B cell (primary cell): ENCODE measurements at regions not wholly inside any gene's neighbourhood (a gene's known extent, or its start where the extent isn't known, plus 50 kb on each side); places are given as distances from the start of the nearest gene placed in this dataset.

Experiments used
- ATAC-seq: fragments of 200-7000 bp; cut with Tn5 transposase; one replicate; pipeline ENCODE4 v1.10.0; 2021; ENCODE audit warnings: low read depth, mild to moderate bottlenecking, moderate number of reproducible peaks, moderate library complexity
- CTCF ChIA-PET: fragments of 350-600 bp; sonication (Branson Sonifier 250); formaldehyde crosslinking; loops from one replicate; lab custom pipeline; 2021; ENCODE audit warnings: antibody characterized with exemption, inconsistent platforms; lab: Charles Lee
- POLR2A ChIA-PET: fragments of 350-600 bp; sonication (Branson Sonifier 250); formaldehyde crosslinking; loops from one replicate; lab custom pipeline; 2021; ENCODE audit warnings: antibody characterized with exemption; lab: Charles Lee
- DNase-seq: peaks from one replicate; pipeline ENCODE4 v3.0.0; 2013
- H2AFZ ChIP-seq: 2 replicates; pipeline ENCODE4 v1.6.1; 2012; ENCODE audit warnings: mild to moderate bottlenecking, low read depth, low read length; ENCODE audit not compliant: insufficient read depth, poor library complexity, severe bottlenecking
- H3K27ac ChIP-seq, 2 donors: 1 replicate in 1 of 2; 2 replicates in 1 of 2; pipeline ENCODE4 v1.5.1; 2012 to 2013; ENCODE audit warnings: low read length in 2 of 2, mild to moderate bottlenecking in 2 of 2, moderate library complexity in 1 of 2
- H3K27me3 ChIP-seq, 4 experiments: fragments of 200-600 bp in 1 of 4; sonication (generic) in 1 of 4; replicated peaks in 1 of 4; 1 replicate in 2 of 4; 2 replicates in 2 of 4; pipeline versions ENCODE4 v1.6.1 to v1.7.0; 2013 to 2016; ENCODE audit warnings: low read length in 3 of 4, mild to moderate bottlenecking in 2 of 4, mixed read lengths in 1 of 4, moderate library complexity in 1 of 4; ENCODE audit not compliant: insufficient read depth in 4 of 4, control insufficient read depth in 3 of 4; ENCODE audit errors: control extremely low read depth in 1 of 4
- H3K36me3 ChIP-seq, 2 experiments: replicated peaks in 1 of 2; 1 replicate in 1 of 2; 2 replicates in 1 of 2; pipeline versions ENCODE4 v1.6.1 to v1.7.1; 2013; ENCODE audit warnings: low read length in 1 of 2; ENCODE audit not compliant: insufficient read depth in 2 of 2, control insufficient read depth in 1 of 2; ENCODE audit errors: control extremely low read depth in 1 of 2, extremely low read depth in 1 of 2
- H3K4me1 ChIP-seq, 2 donors: fragments of 200-600 bp in 1 of 2; sonication (generic) in 1 of 2; 1 replicate in 1 of 2; 2 replicates in 1 of 2; pipeline versions ENCODE4 v1.5.1 to v1.6.1; 2013 to 2017; ENCODE audit warnings: low read length in 2 of 2; ENCODE audit not compliant: control insufficient read depth in 2 of 2, insufficient read depth in 2 of 2
- H3K4me2 ChIP-seq: replicated peaks from 2 replicates; pipeline ENCODE3; 2012; ENCODE audit warnings: mild to moderate bottlenecking, low read depth, low read length; ENCODE audit not compliant: poor library complexity, severe bottlenecking
- H3K4me3 ChIP-seq, 5 experiments: fragments of 200-600 bp in 1 of 5; sonication (generic) in 1 of 5; 1 replicate in 3 of 5; 2 replicates in 2 of 5; pipeline versions ENCODE4 v1.5.1 to v1.7.0; 2011 to 2016; ENCODE audit warnings: low read length in 4 of 5, mild to moderate bottlenecking in 4 of 5, low read depth in 2 of 5, control low read depth in 1 of 5, moderate library complexity in 1 of 5; ENCODE audit not compliant: insufficient read depth in 1 of 5; ENCODE audit errors: control extremely low read depth in 1 of 5, extremely low read depth in 1 of 5
- H3K79me2 ChIP-seq: fragments of 200-600 bp; sonication (generic); one replicate; pipeline ENCODE4 v1.6.0; 2016; ENCODE audit warnings: low read length; ENCODE audit not compliant: control insufficient read depth, insufficient read depth
- H3K9ac ChIP-seq: fragments of 200-600 bp; sonication (generic); 2 replicates; pipeline ENCODE4 v1.6.1; 2017; ENCODE audit warnings: mild to moderate bottlenecking, low read length, moderate library complexity
- H3K9me3 ChIP-seq, 3 donors: one replicate each; pipeline versions ENCODE4 v1.6.1 to v1.7.1; 2013; ENCODE audit warnings: low read length in 2 of 3; ENCODE audit not compliant: control insufficient read depth in 2 of 3, insufficient read depth in 1 of 3; ENCODE audit errors: control extremely low read depth in 1 of 3
- H4K20me1 ChIP-seq: 2 replicates; pipeline ENCODE4 v1.6.0; 2012; ENCODE audit warnings: mild to moderate bottlenecking, low read length; ENCODE audit not compliant: insufficient read depth, control insufficient read depth, poor library complexity, severe bottlenecking
- H3K27ac Mint-ChIP-seq: one replicate; pipeline ENCODE4 v1.8.0; 2021; ENCODE audit warnings: mixed read lengths
- H3K27me3 Mint-ChIP-seq: one replicate; pipeline ENCODE4 v1.8.0; 2021; ENCODE audit warnings: mixed read lengths
- H3K4me1 Mint-ChIP-seq: one replicate; pipeline ENCODE4 v1.8.0; 2021; ENCODE audit warnings: mixed read lengths
- H3K4me3 Mint-ChIP-seq: one replicate; pipeline ENCODE4 v1.8.0; 2021; ENCODE audit warnings: mixed read lengths
- H3K9me3 Mint-ChIP-seq: one replicate; pipeline ENCODE4 v1.8.0; 2022; ENCODE audit warnings: mixed read lengths; ENCODE audit not compliant: insufficient read depth
- CTCF ChIP-seq: fragments of 200-600 bp; IDR thresholded peaks from one replicate; pipeline ENCODE4 v1.8.0; 2022; ENCODE audit warnings: antibody characterized with exemption, mild to moderate bottlenecking
- EZH2 ChIP-seq: IDR thresholded peaks from 2 replicates; pipeline ENCODE4 v1.6.1; 2012; ENCODE audit warnings: borderline replicate concordance, low read depth, mild to moderate bottlenecking, moderate library complexity, low read length; ENCODE audit not compliant: insufficient read depth, poor library complexity, severe bottlenecking
- WGBS: methylation state at CpG from one replicate; pipeline ENCODE4 v1.1.5; 2013; ENCODE audit warnings: missing lambda C conversion rate; ENCODE audit not compliant: insufficient coverage; 5-methylcytosine and 5-hydroxymethylcytosine counted together
- intact Hi-C: fragments of 100-400 bp; cut with micrococcal nuclease; formaldehyde crosslinking; loops from one replicate; pipeline ENCODE4 v1.10.0; 2022

GRCh38 chr11:30172158-30172557 lies 58.7 kb upstream of the FSHB start:
- Histone ChIP-seq H3K36me3 (no peaks in the 10 kb centered on the region), H3K4me3 (no peak overlapping the region), H3K27me3 (no peaks in the 10 kb centered on the region), H3K4me1 (no peaks in the 10 kb centered on the region), H3K4me2 (no peak overlapping the region), H3K9ac (no peak overlapping the region), H2AFZ (no peak overlapping the region), H4K20me1 (no peaks in the 10 kb centered on the region), H3K9me3 (peaks cover 0 to 2% (median 0%) of the 10 kb centered on the region in 3 donors), H3K27ac (no peak overlapping the region), H3K79me2 (no peaks in the 10 kb centered on the region)
- intact Hi-C loops: no loop called here
- WGBS: no CpG with 5 or more reads among the region's 2 CpGs
- no peak overlapping the region for H3K4me3 Mint-ChIP-seq
- no peak for TF ChIP-seq EZH2
- no peak for TF ChIP-seq CTCF
- ChIA-PET CTCF (interaction anchor here (1.2 kb wide), 1 partner anchor 30 kb away, joined by 4 read pairs; no protein-coding TSS in a partner anchor), POLR2A (no interaction called here)
- no peaks in the 10 kb centered on the region for H3K4me1 Mint-ChIP-seq
- DNase-seq (no peak), ATAC-seq (no peak)
- H3K27ac Mint-ChIP-seq: no peak overlapping the region
- peaks cover 5% of the 10 kb centered on the region for H3K9me3 Mint-ChIP-seq
- H3K27me3 Mint-ChIP-seq: peaks cover 3% of the 10 kb centered on the region

- Mint-ChIP-seq H3K9me3 (peaks cover 8% of the 10 kb centered on the region), H3K27me3 (peaks cover 3% of the 10 kb centered on the region), H3K4me1 (no peaks in the 10 kb centered on the region), H3K27ac (no peak overlapping the region), H3K4me3 (no peak overlapping the region)
- Histone ChIP-seq H3K27ac (no peak overlapping the region), H3K79me2 (no peaks in the 10 kb centered on the region), H3K4me3 (no peak overlapping the region), H3K36me3 (no peaks in the 10 kb centered on the region), H4K20me1 (no peaks in the 10 kb centered on the region), H3K4me1 (no peaks in the 10 kb centered on the region), H3K9me3 (peaks cover 0 to 7% (median 1%) of the 10 kb centered on the region in 3 donors), H3K9ac (no peak overlapping the region), H3K27me3 (no peaks in the 10 kb centered on the region), H3K4me2 (no peak overlapping the region), H2AFZ (no peak overlapping the region)
- ChIA-PET POLR2A (no interaction called here), CTCF (interaction anchor here (1.2 kb wide), 1 partner anchor 31 kb away, joined by 4 read pairs; no protein-coding TSS in a partner anchor)
- no peak for DNase-seq
- no peak for ATAC-seq
- intact Hi-C loops: no loop called here
- TF ChIP-seq CTCF: no peak
- TF ChIP-seq EZH2: no peak
- WGBS: 75% methylated on average over 2 of the region's 3 CpGs
Observed at GRCh38 chr11:30172883-30173311, 57.9 kb upstream of the FSHB start.
